ENCODE measurements at regions not wholly inside any gene's neighbourhood (a gene's known extent, or its start where the extent isn't known, plus 50 kb on each side); places are given as distances from the start of the nearest gene placed in this dataset.

GRCh38 chrX:117743469-117744251 is 372.9 kb downstream of the KLHL13 start:
- DNase-seq = peak in 1 of 3 donors; percentile 49
- no peak overlapping the region for H3K4me3 ChIP-seq
- no peaks in the 10 kb centered on the region for H3K36me3 ChIP-seq
- TF ChIP-seq POLR2A (IDR thresholded peaks at IDR 0.05) = no peak
- TF ChIP-seq CTCF (IDR thresholded peaks at IDR 0.05) = peak in 3 of 6 experiments; percentile 51 to 64 (median 59)
- H3K27me3 ChIP-seq = no peaks in the 10 kb centered on the region
- no peak overlapping the region for H3K27ac ChIP-seq
- H3K4me1 ChIP-seq = no peaks in the 10 kb centered on the region
- H3K9me3 ChIP-seq = no peaks in the 10 kb centered on the region

GRCh38 chrX:117713411-117713810 is 403.2 kb downstream of the KLHL13 start:
- Histone ChIP-seq H3K9me3 (no peaks in the 10 kb centered on the region), H3K27me3 (no peaks in the 10 kb centered on the region), H3K4me3 (no peak overlapping the region), H3K27ac (peak overlapping the region in 1 of 4 donors; percentile 63), H3K4me1 (no peaks in the 10 kb centered on the region), H3K36me3 (no peaks in the 10 kb centered on the region)
- DNase-seq = no peak
- TF ChIP-seq POLR2A (IDR thresholded peaks at IDR 0.05) (no peak), CTCF (IDR thresholded peaks at IDR 0.05) (peak in 3 of 6 experiments; percentile 20 to 32 (median 30))

- DNase-seq = no peak
- H3K4me1 ChIP-seq = no peaks in the 10 kb centered on the region
- no peaks in the 10 kb centered on the region for H3K27me3 ChIP-seq
- no peak overlapping the region for H3K4me3 ChIP-seq
- TF ChIP-seq POLR2A (IDR thresholded peaks at IDR 0.05) = no peak
- TF ChIP-seq CTCF (IDR thresholded peaks at IDR 0.05) = no peak
- no peaks in the 10 kb centered on the region for H3K9me3 ChIP-seq
- H3K36me3 ChIP-seq = no peaks in the 10 kb centered on the region
- H3K27ac ChIP-seq = no peak overlapping the region
Observed at GRCh38 chrX:117711782-117712181, 404.8 kb downstream of the KLHL13 start.

GRCh38 chrX:117707948-117708743 is 408.5 kb downstream of the KLHL13 start:
- no peaks in the 10 kb centered on the region for H3K9me3 ChIP-seq
- H3K27me3 ChIP-seq = no peaks in the 10 kb centered on the region
- H3K4me3 ChIP-seq = no peak overlapping the region
- no peak for DNase-seq
- H3K36me3 ChIP-seq = no peaks in the 10 kb centered on the region
- TF ChIP-seq POLR2A (IDR thresholded peaks at IDR 0.05) (no peak), CTCF (IDR thresholded peaks at IDR 0.05) (no peak)
- no peak overlapping the region for H3K27ac ChIP-seq
- no peaks in the 10 kb centered on the region for H3K4me1 ChIP-seq

GRCh38 chrX:117701050-117701449 is 415.6 kb downstream of the KLHL13 start:
- no peaks in the 10 kb centered on the region for H3K36me3 ChIP-seq
- no peak overlapping the region for H3K4me3 ChIP-seq
- H3K4me1 ChIP-seq = no peaks in the 10 kb centered on the region
- no peaks in the 10 kb centered on the region for H3K27me3 ChIP-seq
- no peak overlapping the region for H3K27ac ChIP-seq
- TF ChIP-seq POLR2A (IDR thresholded peaks at IDR 0.05) (no peak), CTCF (IDR thresholded peaks at IDR 0.05) (no peak)
- DNase-seq = no peak
- H3K9me3 ChIP-seq = no peaks in the 10 kb centered on the region
